K562 (cell line): ENCODE measurements at regions not wholly inside any gene's neighbourhood (a gene's known extent, or its start where the extent isn't known, plus 50 kb on each side); places are given as distances from the start of the nearest gene placed in this dataset.

Experiments used
- ATAC-seq: fragments of 200-7000 bp; cut with Tn5 transposase; 3 replicates; pipeline ENCODE4 v1.9.1; 2020; ENCODE audit warnings: moderate library complexity
- BruUV-seq: library from RNA; stranded (reverse); fragments of 400-500 nt; replicated peaks from 2 replicates; lab custom pipeline; 2021; lab: Mats Ljungman, UMichigan
- CTCF ChIA-PET: fragments of 300-600 bp; formaldehyde crosslinking; extraction: SDS; loops from one replicate; lab custom pipeline; 2021; ENCODE audit warnings: low intra/inter-chr PET ratio; lab: Yijun Ruan, JAX
- POLR2A ChIA-PET: fragments of 300-600, 350-650 bp; sonication (Branson Sonifier 250); formaldehyde crosslinking; extraction: SDS; loops from one replicate; lab custom pipeline; 2021; ENCODE audit warnings: antibody characterized with exemption, inconsistent platforms; lab: Yijun Ruan, JAX
- DNase-seq, 4 experiments: peaks; one replicate each; pipeline versions ENCODE4 v3.0.0 to v3.0.0-alpha.2; 2011 to 2018; ENCODE audit warnings: low spot score in 3 of 4, mixed read lengths in 3 of 4; ENCODE audit errors: extremely low read depth in 1 of 4
- FAIRE-seq: peaks from 2 replicates; lab custom pipeline; 2011; peaks lifted over from hg19 to GRCh38; lab: Jason Lieb, UNC
- H2AFZ ChIP-seq: 2 replicates; pipeline ENCODE4 v1.6.0; 2011; ENCODE audit warnings: low read depth, low read length, control low read depth, inconsistent platforms
- H3K27ac ChIP-seq: fragments of 200-600 bp; 3 replicates; pipeline ENCODE4 v1.8.0; 2011; ENCODE audit warnings: low read depth, mild to moderate bottlenecking, control low read depth, inconsistent platforms, low read length, moderate library complexity, mixed read lengths; ENCODE audit errors: extremely low read depth
- H3K27me3 ChIP-seq, 2 experiments: fragments of 300-600 bp in 1 of 2; 2 replicates in 1 of 2; 3 replicates in 1 of 2; pipeline versions ENCODE4 v1.6.0 to v1.8.0; 2011; ENCODE audit warnings: inconsistent platforms in 2 of 2, low read length in 2 of 2, mild to moderate bottlenecking in 1 of 2, mixed read lengths in 1 of 2, moderate library complexity in 1 of 2; ENCODE audit not compliant: control insufficient read depth in 2 of 2, insufficient read depth in 2 of 2
- H3K36me3 ChIP-seq: fragments of 300-600 bp; 3 replicates; pipeline ENCODE4 v1.8.0; 2011; ENCODE audit warnings: mild to moderate bottlenecking, low read length, inconsistent platforms; ENCODE audit not compliant: control insufficient read depth, insufficient read depth
- H3K4me1 ChIP-seq, 2 experiments: fragments of 200-600 bp in 1 of 2; replicated peaks in 1 of 2; 2 replicates in 1 of 2; 3 replicates in 1 of 2; pipeline versions ENCODE4 v1.5.1 to v1.8.0; 2011; ENCODE audit warnings: inconsistent platforms in 2 of 2, low read length in 2 of 2, mild to moderate bottlenecking in 1 of 2, mixed read lengths in 1 of 2, moderate library complexity in 1 of 2; ENCODE audit not compliant: control insufficient read depth in 2 of 2, insufficient read depth in 2 of 2
- H3K4me2 ChIP-seq: 2 replicates; pipeline ENCODE4 v1.6.1; 2011; ENCODE audit warnings: low read length, control low read depth, inconsistent platforms, mixed read lengths; ENCODE audit not compliant: insufficient read depth
- H3K4me3 ChIP-seq: fragments of 200-600 bp; sonication (generic), shearing (Covaris generic); 2 replicates; pipeline ENCODE4 v1.5.1; 2016; ENCODE audit warnings: control low read depth, inconsistent platforms
- H3K79me2 ChIP-seq: fragments of 200-600 bp; 3 replicates; pipeline ENCODE4 v1.8.0; 2011; ENCODE audit warnings: low read length, inconsistent platforms; ENCODE audit not compliant: control insufficient read depth, insufficient read depth
- H3K9ac ChIP-seq, 2 experiments: 2 replicates each; pipeline versions ENCODE4 v1.6.0 to v1.6.1; 2011; ENCODE audit warnings: low read depth in 2 of 2, low read length in 2 of 2, control low read depth in 1 of 2, inconsistent platforms in 1 of 2, mild to moderate bottlenecking in 1 of 2, mixed read lengths in 1 of 2; ENCODE audit not compliant: insufficient read depth in 1 of 2
- H3K9me1 ChIP-seq: one replicate; pipeline ENCODE4 v1.6.0; 2011; ENCODE audit warnings: inconsistent platforms, mild to moderate bottlenecking, low read length, moderate library complexity; ENCODE audit not compliant: control insufficient read depth, insufficient read depth
- H3K9me3 ChIP-seq: replicated peaks from 2 replicates; pipeline ENCODE4 v1.5.1; 2011; ENCODE audit warnings: low read depth, low read length, inconsistent platforms; ENCODE audit not compliant: control insufficient read depth, insufficient read depth
- H4K20me1 ChIP-seq: replicated peaks from 2 replicates; pipeline ENCODE4 v1.6.1; 2011; ENCODE audit warnings: low read length, inconsistent platforms, mixed read lengths; ENCODE audit not compliant: control insufficient read depth, insufficient read depth
- CC2D1A ChIP-seq: fragments of 450-650 bp; IDR thresholded peaks from 2 replicates; pipeline ENCODE4 v1.6.1; 2017; ENCODE audit warnings: mild to moderate bottlenecking
- DEAF1 ChIP-seq: fragments of 450-650 bp; formaldehyde crosslinking; IDR thresholded peaks from 2 replicates; pipeline ENCODE4 v1.4.0; 2020; ENCODE audit warnings: mild to moderate bottlenecking, moderate library complexity
- NFIX ChIP-seq: fragments of 250-450 bp; sonication (Bioruptor Pico); IDR thresholded peaks from 2 replicates; pipeline ENCODE4 v1.4.0; 2020; ENCODE audit warnings: low read depth, mild to moderate bottlenecking, moderate library complexity
- SP2 ChIP-seq: IDR thresholded peaks from 2 replicates; pipeline ENCODE4 v1.6.1; 2011; ENCODE audit warnings: mild to moderate bottlenecking, low read depth, low read length, moderate library complexity; ENCODE audit not compliant: poor library complexity, severe bottlenecking; ENCODE audit errors: extremely low read depth
- ZFP30 ChIP-seq: fragments of 250-450 bp; sonication (Bioruptor Pico); IDR thresholded peaks from 2 replicates; pipeline ENCODE4 v1.8.0; 2022; ENCODE audit warnings: moderate library complexity, mild to moderate bottlenecking, inconsistent platforms, borderline replicate concordance
- in situ Hi-C: fragments of 300-500 bp; cut with MboI; formaldehyde crosslinking; loops from 4 replicates; pipeline ENCODE4 v1.15.0; 2018; ENCODE audit warnings: inconsistent platforms, mixed read lengths
- intact Hi-C: fragments of 100-400 bp; cut with micrococcal nuclease; formaldehyde crosslinking; loops from 2 replicates; pipeline ENCODE4 v1.14.2; 2022
- TF ChIP-seq, protein P1 (sequence below): fragments of 250-450 bp; sonication (Bioruptor Pico); IDR thresholded peaks from 2 replicates; pipeline ENCODE4 v1.4.0; 2020; ENCODE audit warnings: mild to moderate bottlenecking, moderate library complexity
- TF ChIP-seq, protein P2 (sequence below): fragments of 450-650 bp; IDR thresholded peaks from 2 replicates; pipeline ENCODE4 v1.6.1; 2016; ENCODE audit warnings: low read depth

GRCh38 chr5:100276071-100276470, 259.1 kb upstream of the FAM174A start:
- Histone ChIP-seq H3K9me1 (no peaks in the 10 kb centered on the region), H3K9me3 (no peaks in the 10 kb centered on the region; the same call in 1 of the 2 replicates), H3K9ac (no peak overlapping the region), H3K36me3 (no peaks in the 10 kb centered on the region), H2AFZ (no peak overlapping the region), H3K4me1 (no peaks in the 10 kb centered on the region), H3K4me3 (no peak overlapping the region), H3K4me2 (no peak overlapping the region), H3K79me2 (no peaks in the 10 kb centered on the region), H3K27me3 (no peaks in the 10 kb centered on the region), H3K27ac (no peak overlapping the region), H4K20me1 (no peaks in the 10 kb centered on the region)
- intact Hi-C loops (no loop called here), in situ Hi-C loops (no loop called here)
- DNase-seq (no peak), FAIRE-seq (no peak), ATAC-seq (no peak)
- ChIA-PET CTCF (no interaction called here), POLR2A (no interaction called here)
- no TSS peak for BruUV-seq
- TF ChIP-seq, protein P1, sequence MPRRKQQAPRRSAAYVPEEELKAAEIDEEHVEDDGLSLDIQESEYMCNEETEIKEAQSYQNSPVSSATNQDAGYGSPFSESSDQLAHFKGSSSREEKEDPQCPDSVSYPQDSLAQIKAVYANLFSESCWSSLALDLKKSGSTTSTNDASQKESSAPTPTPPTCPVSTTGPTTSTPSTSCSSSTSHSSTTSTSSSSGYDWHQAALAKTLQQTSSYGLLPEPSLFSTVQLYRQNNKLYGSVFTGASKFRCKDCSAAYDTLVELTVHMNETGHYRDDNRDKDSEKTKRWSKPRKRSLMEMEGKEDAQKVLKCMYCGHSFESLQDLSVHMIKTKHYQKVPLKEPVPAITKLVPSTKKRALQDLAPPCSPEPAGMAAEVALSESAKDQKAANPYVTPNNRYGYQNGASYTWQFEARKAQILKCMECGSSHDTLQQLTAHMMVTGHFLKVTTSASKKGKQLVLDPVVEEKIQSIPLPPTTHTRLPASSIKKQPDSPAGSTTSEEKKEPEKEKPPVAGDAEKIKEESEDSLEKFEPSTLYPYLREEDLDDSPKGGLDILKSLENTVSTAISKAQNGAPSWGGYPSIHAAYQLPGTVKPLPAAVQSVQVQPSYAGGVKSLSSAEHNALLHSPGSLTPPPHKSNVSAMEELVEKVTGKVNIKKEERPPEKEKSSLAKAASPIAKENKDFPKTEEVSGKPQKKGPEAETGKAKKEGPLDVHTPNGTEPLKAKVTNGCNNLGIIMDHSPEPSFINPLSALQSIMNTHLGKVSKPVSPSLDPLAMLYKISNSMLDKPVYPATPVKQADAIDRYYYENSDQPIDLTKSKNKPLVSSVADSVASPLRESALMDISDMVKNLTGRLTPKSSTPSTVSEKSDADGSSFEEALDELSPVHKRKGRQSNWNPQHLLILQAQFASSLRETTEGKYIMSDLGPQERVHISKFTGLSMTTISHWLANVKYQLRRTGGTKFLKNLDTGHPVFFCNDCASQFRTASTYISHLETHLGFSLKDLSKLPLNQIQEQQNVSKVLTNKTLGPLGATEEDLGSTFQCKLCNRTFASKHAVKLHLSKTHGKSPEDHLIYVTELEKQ (CRISPR knock-in tag) = no peak
- TF ChIP-seq NFIX (no peak), DEAF1 (CRISPR knock-in tag) (no peak), CC2D1A (no peak), SP2 (no peak), ZFP30 (CRISPR knock-in tag) (no peak)
- TF ChIP-seq, protein P2, sequence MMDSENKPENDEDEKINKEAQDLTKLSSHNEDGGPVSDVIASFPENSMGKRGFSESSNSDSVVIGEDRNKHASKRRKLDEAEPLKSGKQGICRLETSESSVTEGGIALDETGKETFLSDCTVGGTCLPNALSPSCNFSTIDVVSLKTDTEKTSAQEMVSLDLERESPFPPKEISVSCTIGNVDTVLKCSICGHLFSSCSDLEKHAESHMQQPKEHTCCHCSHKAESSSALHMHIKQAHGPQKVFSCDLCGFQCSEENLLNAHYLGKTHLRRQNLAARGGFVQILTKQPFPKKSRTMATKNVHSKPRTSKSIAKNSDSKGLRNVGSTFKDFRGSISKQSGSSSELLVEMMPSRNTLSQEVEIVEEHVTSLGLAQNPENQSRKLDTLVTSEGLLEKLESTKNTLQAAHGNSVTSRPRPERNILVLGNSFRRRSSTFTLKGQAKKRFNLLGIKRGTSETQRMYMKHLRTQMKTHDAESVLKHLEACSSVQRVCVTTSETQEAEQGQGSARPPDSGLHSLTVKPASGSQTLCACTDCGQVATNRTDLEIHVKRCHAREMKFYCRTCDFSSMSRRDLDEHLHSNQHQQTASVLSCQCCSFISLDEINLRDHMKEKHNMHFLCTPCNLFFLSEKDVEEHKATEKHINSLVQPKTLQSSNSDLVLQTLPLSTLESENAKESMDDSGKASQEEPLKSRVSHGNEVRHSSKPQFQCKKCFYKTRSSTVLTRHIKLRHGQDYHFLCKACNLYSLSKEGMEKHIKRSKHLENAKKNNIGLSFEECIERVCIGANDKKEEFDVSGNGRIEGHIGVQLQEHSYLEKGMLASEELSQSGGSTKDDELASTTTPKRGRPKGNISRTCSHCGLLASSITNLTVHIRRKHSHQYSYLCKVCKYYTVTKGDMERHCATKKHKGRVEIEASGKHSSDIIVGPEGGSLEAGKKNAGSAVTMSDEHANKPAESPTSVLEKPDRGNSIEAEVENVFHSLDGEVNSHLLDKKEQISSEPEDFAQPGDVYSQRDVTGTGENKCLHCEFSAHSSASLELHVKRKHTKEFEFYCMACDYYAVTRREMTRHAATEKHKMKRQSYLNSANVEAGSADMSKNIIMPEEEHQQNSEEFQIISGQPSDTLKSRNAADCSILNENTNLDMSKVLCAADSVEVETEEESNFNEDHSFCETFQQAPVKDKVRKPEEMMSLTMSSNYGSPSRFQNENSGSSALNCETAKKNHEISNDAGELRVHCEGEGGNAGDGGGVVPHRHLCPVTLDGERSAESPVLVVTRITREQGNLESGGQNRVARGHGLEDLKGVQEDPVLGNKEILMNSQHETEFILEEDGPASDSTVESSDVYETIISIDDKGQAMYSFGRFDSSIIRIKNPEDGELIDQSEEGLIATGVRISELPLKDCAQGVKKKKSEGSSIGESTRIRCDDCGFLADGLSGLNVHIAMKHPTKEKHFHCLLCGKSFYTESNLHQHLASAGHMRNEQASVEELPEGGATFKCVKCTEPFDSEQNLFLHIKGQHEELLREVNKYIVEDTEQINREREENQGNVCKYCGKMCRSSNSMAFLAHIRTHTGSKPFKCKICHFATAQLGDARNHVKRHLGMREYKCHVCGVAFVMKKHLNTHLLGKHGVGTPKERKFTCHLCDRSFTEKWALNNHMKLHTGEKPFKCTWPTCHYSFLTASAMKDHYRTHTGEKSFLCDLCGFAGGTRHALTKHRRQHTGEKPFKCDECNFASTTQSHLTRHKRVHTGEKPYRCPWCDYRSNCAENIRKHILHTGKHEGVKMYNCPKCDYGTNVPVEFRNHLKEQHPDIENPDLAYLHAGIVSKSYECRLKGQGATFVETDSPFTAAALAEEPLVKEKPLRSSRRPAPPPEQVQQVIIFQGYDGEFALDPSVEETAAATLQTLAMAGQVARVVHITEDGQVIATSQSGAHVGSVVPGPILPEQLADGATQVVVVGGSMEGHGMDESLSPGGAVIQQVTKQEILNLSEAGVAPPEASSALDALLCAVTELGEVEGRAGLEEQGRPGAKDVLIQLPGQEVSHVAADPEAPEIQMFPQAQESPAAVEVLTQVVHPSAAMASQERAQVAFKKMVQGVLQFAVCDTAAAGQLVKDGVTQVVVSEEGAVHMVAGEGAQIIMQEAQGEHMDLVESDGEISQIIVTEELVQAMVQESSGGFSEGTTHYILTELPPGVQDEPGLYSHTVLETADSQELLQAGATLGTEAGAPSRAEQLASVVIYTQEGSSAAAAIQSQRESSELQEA = no peak
